WTC11 (cell line): ENCODE measurements at regions not wholly inside any gene's neighbourhood (a gene's known extent, or its start where the extent isn't known, plus 50 kb on each side); places are given as distances from the start of the nearest gene placed in this dataset.

ENCODE experiments used
- ATF6 ChIP-seq: sonication (generic); formaldehyde crosslinking; IDR thresholded peaks from 2 replicates; pipeline ENCODE4 v1.8.1; 2023; ENCODE audit warnings: mild to moderate bottlenecking, missing genetic modification reagents
- CBFB ChIP-seq: sonication (generic); formaldehyde crosslinking; IDR thresholded peaks from 2 replicates; pipeline ENCODE4 v1.8.1; 2022; ENCODE audit warnings: mild to moderate bottlenecking, low read depth, missing genetic modification reagents
- CREB1 ChIP-seq: sonication (generic); formaldehyde crosslinking; IDR thresholded peaks from 2 replicates; pipeline ENCODE4 v1.8.0; 2023; ENCODE audit warnings: mild to moderate bottlenecking, missing genetic modification reagents
- FOXJ3 ChIP-seq: sonication (generic); formaldehyde crosslinking; IDR thresholded peaks from 2 replicates; pipeline ENCODE4 v1.9.0; 2021; ENCODE audit warnings: missing genetic modification reagents, mild to moderate bottlenecking, borderline replicate concordance
- IRF2 ChIP-seq: sonication (generic); formaldehyde crosslinking; IDR thresholded peaks from 2 replicates; pipeline ENCODE4 v1.8.0; 2022; ENCODE audit warnings: low read depth, missing genetic modification reagents, borderline replicate concordance
- JAZF1 ChIP-seq: fragments of 250-450 bp; sonication (Bioruptor Pico); IDR thresholded peaks from 2 replicates; pipeline ENCODE4 v1.9.0; 2021; ENCODE audit warnings: moderate library complexity, mild to moderate bottlenecking, inconsistent platforms
- NR3C1 ChIP-seq: sonication (generic); formaldehyde crosslinking; conservative IDR thresholded peaks from 2 replicates; pipeline ENCODE4 v1.8.1; 2023; ENCODE audit warnings: low read depth, mild to moderate bottlenecking, missing genetic modification reagents
- SP1 ChIP-seq: sonication (generic); formaldehyde crosslinking; conservative IDR thresholded peaks from 2 replicates; pipeline ENCODE4 v1.8.1; 2022; ENCODE audit warnings: missing genetic modification reagents
- TEAD1 ChIP-seq: sonication (generic); formaldehyde crosslinking; IDR thresholded peaks from 2 replicates; pipeline ENCODE4 v1.8.0; 2022; ENCODE audit warnings: mild to moderate bottlenecking, missing genetic modification reagents
- TF ChIP-seq, protein P1 (sequence below): fragments of 200-600 bp; IDR thresholded peaks from 2 replicates; pipeline ENCODE4 v1.8.0; 2022; ENCODE audit warnings: antibody characterized with exemption
- TF ChIP-seq, protein P2 (sequence below): sonication (generic); formaldehyde crosslinking; IDR thresholded peaks from 2 replicates; pipeline ENCODE4 v1.8.0; 2022; ENCODE audit warnings: mild to moderate bottlenecking, missing genetic modification reagents

DNA sequence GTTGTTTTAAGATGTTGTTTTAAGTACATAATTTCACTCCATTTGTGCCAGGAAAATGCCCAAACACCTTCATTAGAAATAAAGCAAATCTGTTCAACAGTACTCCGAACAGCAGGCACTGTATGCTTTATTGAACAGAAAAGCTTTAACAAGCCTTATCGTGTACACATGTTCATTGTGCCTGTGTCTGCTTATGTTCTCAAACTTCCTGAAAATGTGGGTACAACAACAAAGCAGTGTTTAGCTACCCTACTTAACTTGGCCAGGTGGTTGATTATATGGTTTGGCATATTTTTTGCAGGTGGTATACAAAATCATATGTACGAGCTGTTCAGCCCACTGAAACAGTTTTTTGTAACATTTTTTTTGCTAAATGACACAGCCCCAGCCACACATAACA is 718.0 kb downstream of the DACH1 start:
- no peak for TF ChIP-seq ATF6 (CRISPR knock-in tag)
- TF ChIP-seq JAZF1 (CRISPR knock-in tag), result no peak
- no peak for TF ChIP-seq FOXJ3 (CRISPR knock-in tag)
- TF ChIP-seq, protein P1, sequence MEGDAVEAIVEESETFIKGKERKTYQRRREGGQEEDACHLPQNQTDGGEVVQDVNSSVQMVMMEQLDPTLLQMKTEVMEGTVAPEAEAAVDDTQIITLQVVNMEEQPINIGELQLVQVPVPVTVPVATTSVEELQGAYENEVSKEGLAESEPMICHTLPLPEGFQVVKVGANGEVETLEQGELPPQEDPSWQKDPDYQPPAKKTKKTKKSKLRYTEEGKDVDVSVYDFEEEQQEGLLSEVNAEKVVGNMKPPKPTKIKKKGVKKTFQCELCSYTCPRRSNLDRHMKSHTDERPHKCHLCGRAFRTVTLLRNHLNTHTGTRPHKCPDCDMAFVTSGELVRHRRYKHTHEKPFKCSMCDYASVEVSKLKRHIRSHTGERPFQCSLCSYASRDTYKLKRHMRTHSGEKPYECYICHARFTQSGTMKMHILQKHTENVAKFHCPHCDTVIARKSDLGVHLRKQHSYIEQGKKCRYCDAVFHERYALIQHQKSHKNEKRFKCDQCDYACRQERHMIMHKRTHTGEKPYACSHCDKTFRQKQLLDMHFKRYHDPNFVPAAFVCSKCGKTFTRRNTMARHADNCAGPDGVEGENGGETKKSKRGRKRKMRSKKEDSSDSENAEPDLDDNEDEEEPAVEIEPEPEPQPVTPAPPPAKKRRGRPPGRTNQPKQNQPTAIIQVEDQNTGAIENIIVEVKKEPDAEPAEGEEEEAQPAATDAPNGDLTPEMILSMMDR, result no peak
- no peak for TF ChIP-seq SP1
- no peak for TF ChIP-seq CREB1
- TF ChIP-seq IRF2 (CRISPR knock-in tag), result no peak
- TF ChIP-seq CBFB (CRISPR knock-in tag), result no peak
- TF ChIP-seq, protein P2, sequence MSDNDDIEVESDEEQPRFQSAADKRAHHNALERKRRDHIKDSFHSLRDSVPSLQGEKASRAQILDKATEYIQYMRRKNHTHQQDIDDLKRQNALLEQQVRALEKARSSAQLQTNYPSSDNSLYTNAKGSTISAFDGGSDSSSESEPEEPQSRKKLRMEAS (CRISPR knock-in tag), result no peak
- no peak for TF ChIP-seq TEAD1 (CRISPR knock-in tag)
- TF ChIP-seq NR3C1 (CRISPR knock-in tag), result no peak
